Fibroblast of lung (primary cell): ENCODE measurements at regions not wholly inside any gene's neighbourhood (a gene's known extent, or its start where the extent isn't known, plus 50 kb on each side); places are given as distances from the start of the nearest gene placed in this dataset.

Experiments
- DNase-seq, 2 donors: peaks; one replicate each; pipeline versions ENCODE4 v3.0.0 to v3.0.0-alpha.2; 2010; ENCODE audit warnings: low read depth in 2 of 2
- H2AFZ ChIP-seq: 2 replicates; pipeline ENCODE4 v1.5.1; 2012; ENCODE audit warnings: low read length, control low read depth, inconsistent platforms
- H3K27ac ChIP-seq: 2 replicates; pipeline ENCODE4 v1.5.1; 2011; ENCODE audit warnings: low read length, control low read depth; ENCODE audit not compliant: insufficient read depth
- H3K27me3 ChIP-seq: 2 replicates; pipeline ENCODE4 v1.5.1; 2011; ENCODE audit warnings: mild to moderate bottlenecking, low read length; ENCODE audit not compliant: control insufficient read depth, insufficient read depth
- H3K36me3 ChIP-seq: 2 replicates; pipeline ENCODE4 v1.5.1; 2011; ENCODE audit warnings: low read length; ENCODE audit not compliant: control insufficient read depth, insufficient read depth
- H3K4me1 ChIP-seq: 2 replicates; pipeline ENCODE4 v1.5.1; 2011; ENCODE audit warnings: low read length; ENCODE audit not compliant: control insufficient read depth, insufficient read depth; ENCODE audit errors: extremely low read depth
- H3K4me2 ChIP-seq: 2 replicates; pipeline ENCODE4 v1.5.1; 2011; ENCODE audit warnings: low read length, control low read depth; ENCODE audit not compliant: insufficient read depth; ENCODE audit errors: extremely low read depth
- H3K4me3 ChIP-seq, 4 experiments: fragments of 200-600 bp in 1 of 4; sonication (generic) in 1 of 4; replicated peaks in 1 of 4; 2 replicates each; pipeline ENCODE4 v1.5.1; 2011 to 2016; ENCODE audit warnings: low read length in 4 of 4, low read depth in 3 of 4, mild to moderate bottlenecking in 3 of 4, control low read depth in 2 of 4, inconsistent platforms in 1 of 4, mixed read lengths in 1 of 4; ENCODE audit not compliant: insufficient read depth in 1 of 4; ENCODE audit errors: control extremely low read depth in 1 of 4
- H3K79me2 ChIP-seq: 2 replicates; pipeline ENCODE4 v1.5.1; 2012; ENCODE audit warnings: mild to moderate bottlenecking, low read length, inconsistent platforms; ENCODE audit not compliant: control insufficient read depth, insufficient read depth
- H3K9ac ChIP-seq: 2 replicates; pipeline ENCODE4 v1.5.1; 2011; ENCODE audit warnings: mild to moderate bottlenecking, low read length, control low read depth; ENCODE audit not compliant: insufficient read depth
- H3K9me3 ChIP-seq: 2 replicates; pipeline ENCODE4 v1.5.1; 2012; ENCODE audit warnings: low read depth, low read length; ENCODE audit not compliant: control insufficient read depth, insufficient read depth
- H4K20me1 ChIP-seq: 2 replicates; pipeline ENCODE4 v1.5.1; 2011; ENCODE audit warnings: low read length; ENCODE audit not compliant: control insufficient read depth, insufficient read depth; ENCODE audit errors: extremely low read depth
- EZH2 ChIP-seq: IDR thresholded peaks from 2 replicates; pipeline ENCODE4 v1.5.1; 2012; ENCODE audit warnings: low read length, control low read depth, mild to moderate bottlenecking; ENCODE audit errors: missing control alignments
- TF ChIP-seq, protein P1 (sequence below), 2 donors: IDR thresholded peaks in 1 of 2; conservative IDR thresholded peaks in 1 of 2; 1 replicate in 1 of 2; 2 replicates in 1 of 2; pipeline ENCODE4 v1.5.1; 2011 to 2012; ENCODE audit warnings: low read length in 2 of 2, control low read depth in 1 of 2, inconsistent platforms in 1 of 2, low read depth in 1 of 2, mild to moderate bottlenecking in 1 of 2

DNA sequence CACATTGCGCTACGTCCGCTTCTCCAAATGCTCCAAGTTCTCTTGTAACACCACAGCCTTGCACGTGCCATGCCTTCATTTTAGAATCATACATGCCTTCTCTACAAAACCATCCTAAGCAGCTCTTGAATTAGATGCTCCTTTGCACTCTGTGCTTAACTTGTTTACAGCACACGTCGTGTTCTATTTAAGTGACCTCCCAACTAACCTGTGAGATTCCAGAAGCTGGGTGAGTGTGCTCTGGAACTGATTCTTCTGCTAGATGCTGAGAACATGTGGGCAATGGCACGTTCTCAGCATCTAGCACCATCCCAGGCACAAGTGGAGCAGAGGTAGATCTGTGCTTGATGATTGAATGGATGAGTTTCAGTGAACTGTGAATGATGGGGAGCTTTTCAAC is 100.0 kb upstream of the NEDD9 start:
- Histone ChIP-seq H3K4me1 (peaks cover 3% of the 10 kb centered on the region), H2AFZ (no peak overlapping the region), H4K20me1 (no peaks in the 10 kb centered on the region), H3K4me2 (no peak overlapping the region), H3K9ac (no peak overlapping the region), H3K79me2 (no peaks in the 10 kb centered on the region), H3K36me3 (no peaks in the 10 kb centered on the region), H3K4me3 (no peak overlapping the region), H3K27ac (no peak overlapping the region), H3K9me3 (no peaks in the 10 kb centered on the region), H3K27me3 (no peaks in the 10 kb centered on the region)
- TF ChIP-seq EZH2 = no peak
- TF ChIP-seq, protein P1, sequence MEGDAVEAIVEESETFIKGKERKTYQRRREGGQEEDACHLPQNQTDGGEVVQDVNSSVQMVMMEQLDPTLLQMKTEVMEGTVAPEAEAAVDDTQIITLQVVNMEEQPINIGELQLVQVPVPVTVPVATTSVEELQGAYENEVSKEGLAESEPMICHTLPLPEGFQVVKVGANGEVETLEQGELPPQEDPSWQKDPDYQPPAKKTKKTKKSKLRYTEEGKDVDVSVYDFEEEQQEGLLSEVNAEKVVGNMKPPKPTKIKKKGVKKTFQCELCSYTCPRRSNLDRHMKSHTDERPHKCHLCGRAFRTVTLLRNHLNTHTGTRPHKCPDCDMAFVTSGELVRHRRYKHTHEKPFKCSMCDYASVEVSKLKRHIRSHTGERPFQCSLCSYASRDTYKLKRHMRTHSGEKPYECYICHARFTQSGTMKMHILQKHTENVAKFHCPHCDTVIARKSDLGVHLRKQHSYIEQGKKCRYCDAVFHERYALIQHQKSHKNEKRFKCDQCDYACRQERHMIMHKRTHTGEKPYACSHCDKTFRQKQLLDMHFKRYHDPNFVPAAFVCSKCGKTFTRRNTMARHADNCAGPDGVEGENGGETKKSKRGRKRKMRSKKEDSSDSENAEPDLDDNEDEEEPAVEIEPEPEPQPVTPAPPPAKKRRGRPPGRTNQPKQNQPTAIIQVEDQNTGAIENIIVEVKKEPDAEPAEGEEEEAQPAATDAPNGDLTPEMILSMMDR (conservative IDR thresholded peaks at IDR 0.05 in 1 of 2, IDR thresholded peaks at IDR 0.05 in 1 of 2; ENCODE audit: low read depth in 1 of 2, low read length in 2 of 2) = no peak
- DNase-seq = no peak

DNA sequence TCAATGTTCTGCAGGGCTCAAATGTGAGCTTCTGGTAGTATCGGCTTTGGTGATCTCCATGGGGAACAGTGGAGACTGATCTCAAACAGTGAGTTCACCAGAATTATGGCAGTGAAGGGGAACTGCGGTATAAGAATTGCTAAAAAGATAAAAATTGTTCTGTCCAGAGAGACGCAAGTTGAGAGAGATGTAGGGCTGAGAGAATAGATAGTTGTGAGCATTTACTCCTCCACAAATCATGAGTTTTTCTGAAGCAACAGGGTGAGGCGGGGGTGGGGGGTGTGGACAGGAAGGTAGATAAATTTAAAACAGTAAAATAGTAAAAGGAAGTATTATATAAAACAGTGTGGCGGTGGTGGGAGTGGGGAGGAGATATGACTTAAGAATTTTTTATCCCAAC is 98.6 kb upstream of the NEDD9 start:
- peaks cover 3% of the 10 kb centered on the region for H3K4me1 ChIP-seq
- no peak overlapping the region for H3K4me2 ChIP-seq
- no peaks in the 10 kb centered on the region for H3K79me2 ChIP-seq
- no peak overlapping the region for H2AFZ ChIP-seq
- H3K9me3 ChIP-seq = no peaks in the 10 kb centered on the region
- no peak overlapping the region for H3K9ac ChIP-seq
- H3K4me3 ChIP-seq = no peak overlapping the region
- no peak overlapping the region for H3K27ac ChIP-seq
- TF ChIP-seq EZH2 = no peak
- TF ChIP-seq, protein P1 (conservative IDR thresholded peaks at IDR 0.05 in 1 of 2, IDR thresholded peaks at IDR 0.05 in 1 of 2; ENCODE audit: low read depth in 1 of 2, low read length in 2 of 2) = no peak
- H4K20me1 ChIP-seq = no peaks in the 10 kb centered on the region
- H3K36me3 ChIP-seq = no peaks in the 10 kb centered on the region
- no peak for DNase-seq
- no peaks in the 10 kb centered on the region for H3K27me3 ChIP-seq

DNA sequence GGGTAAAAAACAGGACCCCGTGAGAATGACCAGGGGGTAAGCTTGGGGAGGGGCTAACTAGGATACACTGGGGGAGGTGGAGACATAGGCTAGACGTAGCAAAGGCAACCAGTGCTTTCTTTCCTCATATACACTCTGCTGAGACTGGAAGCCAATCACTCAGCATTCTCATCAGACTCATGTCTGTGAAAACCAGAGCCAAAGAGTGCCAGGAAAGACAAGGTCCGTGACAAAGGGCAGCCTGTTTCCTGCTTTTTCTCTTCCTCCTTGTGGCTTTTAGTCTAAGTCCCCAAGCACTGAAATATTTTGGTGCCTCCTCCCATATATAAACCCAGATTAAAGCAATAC is 97.9 kb upstream of the NEDD9 start:
- Histone ChIP-seq H3K9me3 (no peaks in the 10 kb centered on the region), H3K36me3 (no peaks in the 10 kb centered on the region), H3K4me1 (peaks cover 3% of the 10 kb centered on the region), H3K79me2 (no peaks in the 10 kb centered on the region), H3K4me3 (no peak overlapping the region), H3K27ac (no peak overlapping the region), H3K27me3 (no peaks in the 10 kb centered on the region), H4K20me1 (no peaks in the 10 kb centered on the region), H2AFZ (no peak overlapping the region), H3K9ac (no peak overlapping the region), H3K4me2 (no peak overlapping the region)
- no peak for TF ChIP-seq EZH2
- TF ChIP-seq, protein P1 (conservative IDR thresholded peaks at IDR 0.05 in 1 of 2, IDR thresholded peaks at IDR 0.05 in 1 of 2; ENCODE audit: low read depth in 1 of 2, low read length in 2 of 2) = no peak
- DNase-seq = no peak
